IMR-90 (cell line): ENCODE measurements at regions not wholly inside any gene's neighbourhood (a gene's known extent, or its start where the extent isn't known, plus 50 kb on each side); places are given as distances from the start of the nearest gene placed in this dataset.

Source experiments
- ATAC-seq: fragments of 200-7000 bp; cut with Tn5 transposase; 2 replicates; pipeline ENCODE4 v1.9.1; 2020; ENCODE audit warnings: low read depth, mild to moderate bottlenecking, moderate library complexity
- BruUV-seq: library from RNA; stranded (reverse); fragments of 400-500 nt; replicated peaks from 2 replicates; lab custom pipeline; 2021; lab: Mats Ljungman, UMichigan
- CTCF ChIA-PET: fragments of 300-600 bp; formaldehyde crosslinking; extraction: SDS; loops from one replicate; lab custom pipeline; 2021; ENCODE audit warnings: antibody characterized with exemption; lab: Yijun Ruan, JAX
- POLR2A ChIA-PET: fragments of 300-600 bp; sonication (Branson Sonifier 250); formaldehyde crosslinking; loops from one replicate; lab custom pipeline; 2022; ENCODE audit warnings: antibody characterized with exemption; ENCODE audit not compliant: unreplicated experiment; lab: Charles Lee
- DNase-seq: peaks from one replicate; pipeline ENCODE4 v3.0.0; 2013
- H2AFZ ChIP-seq: replicated peaks from 2 replicates; pipeline ENCODE3; 2013; ENCODE audit warnings: low read length, mild to moderate bottlenecking; ENCODE audit not compliant: poor library complexity
- H2AK5ac ChIP-seq: 2 replicates; pipeline ENCODE4 v1.6.1; 2013; ENCODE audit warnings: low read depth, low read length, inconsistent platforms
- H2AK9ac ChIP-seq: replicated peaks from 2 replicates; pipeline ENCODE3; 2013; ENCODE audit warnings: mild to moderate bottlenecking, low read depth, low read length, moderate library complexity; ENCODE audit not compliant: poor library complexity
- H2BK120ac ChIP-seq: 2 replicates; pipeline ENCODE4 v1.6.1; 2013; ENCODE audit warnings: low read depth, low read length, inconsistent platforms
- H2BK15ac ChIP-seq: 3 replicates; pipeline ENCODE4 v1.6.1; 2013; ENCODE audit warnings: low read depth, low read length, inconsistent platforms
- H2BK20ac ChIP-seq: 2 replicates; pipeline ENCODE4 v1.6.1; 2013; ENCODE audit warnings: low read depth, mild to moderate bottlenecking, inconsistent platforms, low read length, moderate library complexity
- H2BK5ac ChIP-seq: 2 replicates; pipeline ENCODE4 v1.6.1; 2013; ENCODE audit warnings: mild to moderate bottlenecking, low read depth, low read length, inconsistent platforms; ENCODE audit not compliant: poor library complexity, severe bottlenecking
- H3K14ac ChIP-seq: replicated peaks from 2 replicates; pipeline ENCODE4 v1.6.1; 2013; ENCODE audit warnings: low read depth, low read length, inconsistent platforms
- H3K18ac ChIP-seq: 2 replicates; pipeline ENCODE4 v1.6.1; 2013; ENCODE audit warnings: low read depth, low read length, control low read depth
- H3K23ac ChIP-seq: 2 replicates; pipeline ENCODE4 v1.6.1; 2013; ENCODE audit warnings: low read depth, low read length, inconsistent platforms
- H3K27ac ChIP-seq: 2 replicates; pipeline ENCODE4 v1.5.1; 2013; ENCODE audit warnings: mild to moderate bottlenecking, control low read depth, low read length; ENCODE audit not compliant: insufficient read depth
- H3K27me3 ChIP-seq: 2 replicates; pipeline ENCODE4 v1.6.1; 2013; ENCODE audit warnings: low read length; ENCODE audit not compliant: control insufficient read depth, insufficient read depth
- H3K36me3 ChIP-seq: 2 replicates; pipeline ENCODE4 v1.6.1; 2013; ENCODE audit warnings: low read length, mixed read lengths; ENCODE audit not compliant: control insufficient read depth, insufficient read depth
- H3K4ac ChIP-seq: 2 replicates; pipeline ENCODE4 v1.6.1; 2013; ENCODE audit warnings: low read depth, low read length, inconsistent platforms
- H3K4me1 ChIP-seq: 2 replicates; pipeline ENCODE4 v1.6.1; 2013; ENCODE audit warnings: low read length, mixed read lengths; ENCODE audit not compliant: control insufficient read depth, insufficient read depth
- H3K4me2 ChIP-seq: 2 replicates; pipeline ENCODE4 v1.6.1; 2013; ENCODE audit warnings: low read depth, mild to moderate bottlenecking, control low read depth, low read length, moderate library complexity
- H3K4me3 ChIP-seq: 2 replicates; pipeline ENCODE4 v1.5.1; 2013; ENCODE audit warnings: low read depth, mild to moderate bottlenecking, control low read depth, low read length, moderate library complexity; ENCODE audit not compliant: insufficient read depth
- H3K56ac ChIP-seq: 2 replicates; pipeline ENCODE4 v1.6.1; 2013; ENCODE audit warnings: low read length, inconsistent platforms; ENCODE audit not compliant: insufficient read depth; ENCODE audit errors: extremely low read depth
- H3K79me1 ChIP-seq, 2 experiments: 2 replicates each; pipeline ENCODE4 v1.6.1; 2013; ENCODE audit warnings: low read length in 2 of 2, inconsistent platforms in 1 of 2, low read depth in 1 of 2
- H3K9ac ChIP-seq: 2 replicates; pipeline ENCODE4 v1.6.1; 2013; ENCODE audit warnings: low read depth, low read length, control low read depth
- H3K9me1 ChIP-seq: 2 replicates; pipeline ENCODE4 v1.6.1; 2013; ENCODE audit warnings: low read length, inconsistent platforms; ENCODE audit not compliant: insufficient read depth
- H3K9me3 ChIP-seq: 2 replicates; pipeline ENCODE4 v1.6.1; 2013; ENCODE audit warnings: low read length; ENCODE audit not compliant: control insufficient read depth, insufficient read depth
- H4K20me1 ChIP-seq: 2 replicates; pipeline ENCODE4 v1.6.1; 2013; ENCODE audit warnings: low read length, inconsistent platforms; ENCODE audit not compliant: insufficient read depth
- H4K5ac ChIP-seq: 2 replicates; pipeline ENCODE4 v1.6.1; 2013; ENCODE audit warnings: mild to moderate bottlenecking, low read depth, low read length, control low read depth
- H4K8ac ChIP-seq, 2 experiments: 2 replicates each; pipeline ENCODE4 v1.6.1; 2013; ENCODE audit warnings: low read depth in 2 of 2, low read length in 2 of 2, control low read depth in 1 of 2, inconsistent platforms in 1 of 2
- H4K91ac ChIP-seq: 2 replicates; pipeline ENCODE4 v1.6.1; 2013; ENCODE audit warnings: low read depth, low read length, inconsistent platforms; ENCODE audit not compliant: insufficient read depth
- BHLHE40 ChIP-seq: fragments of 150-350 bp; IDR thresholded peaks from 2 replicates; pipeline ENCODE4 v1.6.1; 2016; ENCODE audit warnings: mild to moderate bottlenecking, low read depth, low read length
- CEBPB ChIP-seq: IDR thresholded peaks from 2 replicates; pipeline ENCODE4 v1.6.1; 2012; ENCODE audit warnings: low read depth, low read length, improper control_type of control experiment
- CHD1 ChIP-seq: IDR thresholded peaks from 2 replicates; pipeline ENCODE4 v1.6.1; 2012; ENCODE audit warnings: low read depth, low read length, improper control_type of control experiment
- CTCF ChIP-seq: conservative IDR thresholded peaks from 2 replicates; pipeline ENCODE4 v1.5.1; 2012; ENCODE audit warnings: mild to moderate bottlenecking, low read depth, low read length, improper control_type of control experiment
- ELK1 ChIP-seq: fragments of 150-350 bp; IDR thresholded peaks from 2 replicates; pipeline ENCODE4 v1.6.1; 2016; ENCODE audit warnings: low read depth, mild to moderate bottlenecking, low read length, moderate library complexity, borderline replicate concordance
- FOS ChIP-seq: fragments of 150-350 bp; IDR thresholded peaks from 2 replicates; pipeline ENCODE4 v1.6.1; 2016; ENCODE audit warnings: low read depth, low read length
- MAFK ChIP-seq: IDR thresholded peaks from 2 replicates; pipeline ENCODE4 v1.6.1; 2012; ENCODE audit warnings: low read depth, low read length, improper control_type of control experiment
- MAZ ChIP-seq: IDR thresholded peaks from 2 replicates; pipeline ENCODE4 v1.6.1; 2012; ENCODE audit warnings: low read depth, mild to moderate bottlenecking, low read length, improper control_type of control experiment, moderate library complexity, borderline replicate concordance
- MXI1 ChIP-seq: IDR thresholded peaks from 2 replicates; pipeline ENCODE4 v1.6.1; 2012; ENCODE audit warnings: low read depth, mild to moderate bottlenecking, low read length, moderate library complexity, borderline replicate concordance
- NFE2L2 ChIP-seq: fragments of 150-350 bp; IDR thresholded peaks from 2 replicates; pipeline ENCODE4 v1.6.1; 2016; ENCODE audit warnings: low read depth, mild to moderate bottlenecking, low read length
- POLR2A ChIP-seq: IDR thresholded peaks from 2 replicates; pipeline ENCODE4 v1.6.1; 2012; ENCODE audit warnings: mild to moderate bottlenecking, low read depth, low read length
- RAD21 ChIP-seq: IDR thresholded peaks from 2 replicates; pipeline ENCODE4 v1.6.1; 2012; ENCODE audit warnings: low read length, improper control_type of control experiment
- RCOR1 ChIP-seq: IDR thresholded peaks from 2 replicates; pipeline ENCODE4 v1.6.1; 2012; ENCODE audit warnings: mild to moderate bottlenecking, low read length, improper control_type of control experiment; ENCODE audit not compliant: insufficient replicate concordance
- RFX5 ChIP-seq: IDR thresholded peaks from 2 replicates; pipeline ENCODE4 v1.8.0; 2012; ENCODE audit warnings: low read depth, mild to moderate bottlenecking, low read length, moderate library complexity
- SMC3 ChIP-seq: fragments of 150-350 bp; IDR thresholded peaks from 2 replicates; pipeline ENCODE4 v1.6.1; 2016; ENCODE audit warnings: low read depth, mild to moderate bottlenecking, antibody characterized with exemption, low read length, moderate library complexity
- WGBS, 2 experiments: methylation state at CpG; one replicate each; pipeline versions ENCODE4 v1.1.5 to v1.1.7; 2013; ENCODE audit warnings: missing lambda C conversion rate in 2 of 2; ENCODE audit not compliant: insufficient read length in 1 of 2; ENCODE audit errors: extremely low coverage in 2 of 2; 5-methylcytosine and 5-hydroxymethylcytosine counted together
- dilution Hi-C: fragments of 300-500 bp; cut with HindIII; formaldehyde crosslinking; loops from one replicate; pipeline ENCODE4 v1.14.3; 2018; ENCODE audit warnings: low sequenced_read_pairs; ENCODE audit not compliant: unreplicated experiment
- in situ Hi-C: fragments of 300-500 bp; cut with MboI; formaldehyde crosslinking; loops from 3 replicates; pipeline ENCODE4 v1.14.3; 2019; ENCODE audit warnings: low sequenced_read_pairs, inconsistent platforms, mixed read lengths
- intact Hi-C: fragments of 100-400 bp; cut with micrococcal nuclease; formaldehyde crosslinking; loops from 2 replicates; pipeline ENCODE4 v1.10.0; 2022
- TF ChIP-seq, protein P1 (sequence below): fragments of 150-350 bp; IDR thresholded peaks from 2 replicates; pipeline ENCODE4 v1.6.1; 2017; ENCODE audit warnings: mild to moderate bottlenecking, antibody characterized with exemption, low read length, low read depth

- no peak overlapping the region for H3K14ac ChIP-seq
- no peaks in the 10 kb centered on the region for H3K4me1 ChIP-seq
- 14% methylated on average over 1 of the region's 7 CpGs; no CpG with 5 or more reads in 1 of the 2 experiments for WGBS, 2 experiments
- no peak overlapping the region for H2BK20ac ChIP-seq
- H3K36me3 ChIP-seq = no peaks in the 10 kb centered on the region
- no peaks in the 10 kb centered on the region for H3K9me1 ChIP-seq
- no TSS peak for BruUV-seq
- no peaks in the 10 kb centered on the region for H3K9me3 ChIP-seq
- no peaks in the 10 kb centered on the region for H3K79me1 ChIP-seq
- TF ChIP-seq MAZ (no peak), RAD21 (no peak), RFX5 (no peak), SMC3 (no peak), RCOR1 (no peak), CHD1 (no peak), CTCF (no peak), MXI1 (no peak), NFE2L2 (no peak), ELK1 (no peak), BHLHE40 (no peak), MAFK (no peak), POLR2A (no peak), FOS (no peak), CEBPB (no peak)
- TF ChIP-seq, protein P1, sequence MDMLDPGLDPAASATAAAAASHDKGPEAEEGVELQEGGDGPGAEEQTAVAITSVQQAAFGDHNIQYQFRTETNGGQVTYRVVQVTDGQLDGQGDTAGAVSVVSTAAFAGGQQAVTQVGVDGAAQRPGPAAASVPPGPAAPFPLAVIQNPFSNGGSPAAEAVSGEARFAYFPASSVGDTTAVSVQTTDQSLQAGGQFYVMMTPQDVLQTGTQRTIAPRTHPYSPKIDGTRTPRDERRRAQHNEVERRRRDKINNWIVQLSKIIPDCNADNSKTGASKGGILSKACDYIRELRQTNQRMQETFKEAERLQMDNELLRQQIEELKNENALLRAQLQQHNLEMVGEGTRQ = no peak
- H4K20me1 ChIP-seq = no peaks in the 10 kb centered on the region
- no peak overlapping the region for H3K9ac ChIP-seq
- H4K5ac ChIP-seq = no peak overlapping the region
- no peak for DNase-seq
- no peak for ATAC-seq
- H3K4me3 ChIP-seq = no peak overlapping the region
- POLR2A ChIA-PET = no interaction called here
- in situ Hi-C loops (no loop called here), dilution Hi-C loops (no loop called here), intact Hi-C loops (no loop called here)
- H4K8ac ChIP-seq = no peak overlapping the region
- no peak overlapping the region for H2BK15ac ChIP-seq
- H2AFZ ChIP-seq = no peak overlapping the region
- H4K91ac ChIP-seq = no peak overlapping the region
- no peak overlapping the region for H3K23ac ChIP-seq
- H3K4me2 ChIP-seq = no peak overlapping the region
- CTCF ChIA-PET = no interaction called here
- H3K56ac ChIP-seq = no peak overlapping the region
- no peaks in the 10 kb centered on the region; the same call in 1 of the 2 replicates for H3K27me3 ChIP-seq
- no peak overlapping the region for H3K4ac ChIP-seq
- H2AK5ac ChIP-seq = no peak overlapping the region
- no peak overlapping the region for H2BK120ac ChIP-seq
- no peak overlapping the region for H3K18ac ChIP-seq
- no peak overlapping the region for H2BK5ac ChIP-seq
- no peak overlapping the region for H2AK9ac ChIP-seq
- no peak overlapping the region for H3K27ac ChIP-seq
Measured at GRCh38 chr6:6926856-6927255, 180.9 kb upstream of the RREB1 start.
